GM23338 (cell line): ENCODE measurements at regions not wholly inside any gene's neighbourhood (a gene's known extent, or its start where the extent isn't known, plus 50 kb on each side); places are given as distances from the start of the nearest gene placed in this dataset.

Source experiments
- ATAC-seq: fragments of 200-7000 bp; cut with Tn5 transposase; 3 replicates; pipeline ENCODE4 v1.9.1; 2020
- DNase-seq: peaks from one replicate; pipeline ENCODE4 v3.0.0-alpha.2; 2015; ENCODE audit warnings: low spot score
- H2AFZ ChIP-seq: fragments of 200-600 bp; sonication (generic); 2 replicates; pipeline ENCODE4 v1.8.0; 2016; ENCODE audit warnings: antibody characterized with exemption, mild to moderate bottlenecking, moderate library complexity
- H3F3A ChIP-seq: fragments of 200-600 bp; sonication (generic); replicated peaks from 2 replicates; pipeline ENCODE4 v1.8.0; 2017; ENCODE audit warnings: antibody characterized with exemption, mixed run types, low read depth
- H3K27ac ChIP-seq: fragments of 200-600 bp; sonication (generic); 2 replicates; pipeline ENCODE4 v1.6.1; 2016; ENCODE audit warnings: low read depth
- H3K27me3 ChIP-seq: fragments of 200-600 bp; sonication (generic); 2 replicates; pipeline ENCODE4 v1.8.0; 2016; ENCODE audit warnings: mild to moderate bottlenecking, mixed run types, moderate library complexity; ENCODE audit not compliant: insufficient read depth
- H3K36me3 ChIP-seq: fragments of 200-600 bp; sonication (generic); 2 replicates; pipeline ENCODE4 v1.8.0; 2016; ENCODE audit warnings: mild to moderate bottlenecking; ENCODE audit not compliant: insufficient read depth
- H3K4me1 ChIP-seq: fragments of 200-600 bp; sonication (generic); 2 replicates; pipeline ENCODE4 v1.8.0; 2016; ENCODE audit warnings: mild to moderate bottlenecking, moderate library complexity; ENCODE audit not compliant: insufficient read depth
- H3K4me2 ChIP-seq: fragments of 200-600 bp; sonication (generic); 2 replicates; pipeline ENCODE4 v1.7.1; 2017; ENCODE audit warnings: mixed run types
- H3K4me3 ChIP-seq: fragments of 200-600 bp; sonication (generic); 2 replicates; pipeline ENCODE4 v1.6.1; 2016; ENCODE audit warnings: mixed run types
- H3K79me2 ChIP-seq: fragments of 200-600 bp; sonication (generic); replicated peaks from 2 replicates; pipeline ENCODE4 v1.8.0; 2017; ENCODE audit warnings: mild to moderate bottlenecking; ENCODE audit not compliant: insufficient read depth
- H3K9me2 ChIP-seq: fragments of 200-600 bp; sonication (generic); 2 replicates; pipeline ENCODE4 v1.8.0; 2017; ENCODE audit not compliant: insufficient read depth
- H4K20me1 ChIP-seq: fragments of 200-600 bp; sonication (generic); replicated peaks from 2 replicates; pipeline ENCODE4 v1.8.0; 2017; ENCODE audit warnings: mild to moderate bottlenecking; ENCODE audit not compliant: insufficient read depth
- H3K27ac Mint-ChIP-seq: 2 replicates; pipeline ENCODE4 v1.8.0; 2020; ENCODE audit warnings: inconsistent platforms, mild to moderate bottlenecking, moderate library complexity, mixed read lengths
- H3K27me3 Mint-ChIP-seq: 3 replicates; pipeline ENCODE4 v1.8.0; 2022; ENCODE audit warnings: low read depth, mild to moderate bottlenecking, moderate library complexity, mixed read lengths, inconsistent platforms; ENCODE audit not compliant: insufficient read depth, poor library complexity
- H3K36me3 Mint-ChIP-seq: 3 replicates; pipeline ENCODE4 v1.8.0; 2021; ENCODE audit warnings: low read depth, mild to moderate bottlenecking, inconsistent platforms, moderate library complexity, mixed read lengths
- H3K4me1 Mint-ChIP-seq: 3 replicates; pipeline ENCODE4 v1.8.0; 2020; ENCODE audit warnings: mild to moderate bottlenecking, inconsistent platforms, mixed read lengths
- H3K4me3 Mint-ChIP-seq: 3 replicates; pipeline ENCODE4 v1.8.0; 2021; ENCODE audit warnings: moderate library complexity, mild to moderate bottlenecking, inconsistent platforms, mixed read lengths
- H3K9me3 Mint-ChIP-seq: 3 replicates; pipeline ENCODE4 v1.8.0; 2020; ENCODE audit warnings: moderate library complexity, mild to moderate bottlenecking, inconsistent platforms, mixed read lengths
- CREB1 ChIP-seq: fragments of 250-450 bp; sonication (Bioruptor Pico); IDR thresholded peaks from 2 replicates; pipeline ENCODE4 v1.5.0; 2020; ENCODE audit warnings: low read depth, mild to moderate bottlenecking, moderate library complexity
- EZH2 ChIP-seq: fragments of 200-600 bp; sonication (generic); IDR thresholded peaks from one replicate; pipeline ENCODE4 v1.8.0; 2017; ENCODE audit warnings: antibody characterized with exemption, mild to moderate bottlenecking, low read depth; ENCODE audit not compliant: unreplicated experiment
- EZH2phosphoT487 ChIP-seq: fragments of 200-600 bp; sonication (generic); IDR thresholded peaks from one replicate; pipeline ENCODE4 v1.8.1; 2018; ENCODE audit warnings: antibody characterized with exemption; ENCODE audit not compliant: unreplicated experiment
- JUNB ChIP-seq: IDR thresholded peaks from one replicate; pipeline ENCODE4 v1.6.1; 2016; ENCODE audit warnings: antibody characterized with exemption; ENCODE audit not compliant: unreplicated experiment
- TF ChIP-seq, protein P1 (sequence below), 2 experiments: fragments of 200-600 bp in 1 of 2; sonication (generic) in 1 of 2; conservative IDR thresholded peaks; 2 replicates each; pipeline versions ENCODE4 v1.5.1 to v1.6.1; 2016 to 2017; ENCODE audit warnings: antibody characterized with exemption in 2 of 2, low read depth in 2 of 2, mild to moderate bottlenecking in 2 of 2, moderate library complexity in 1 of 2
- TF ChIP-seq, protein P2 (sequence below): IDR thresholded peaks from 2 replicates; pipeline ENCODE4 v1.6.1; 2016; ENCODE audit warnings: antibody characterized with exemption
- TF ChIP-seq, protein P3 (sequence below): fragments of 250-450 bp; sonication (Bioruptor Pico); IDR thresholded peaks from 2 replicates; pipeline ENCODE4 v1.5.0; 2020; ENCODE audit warnings: mild to moderate bottlenecking, moderate library complexity

DNA sequence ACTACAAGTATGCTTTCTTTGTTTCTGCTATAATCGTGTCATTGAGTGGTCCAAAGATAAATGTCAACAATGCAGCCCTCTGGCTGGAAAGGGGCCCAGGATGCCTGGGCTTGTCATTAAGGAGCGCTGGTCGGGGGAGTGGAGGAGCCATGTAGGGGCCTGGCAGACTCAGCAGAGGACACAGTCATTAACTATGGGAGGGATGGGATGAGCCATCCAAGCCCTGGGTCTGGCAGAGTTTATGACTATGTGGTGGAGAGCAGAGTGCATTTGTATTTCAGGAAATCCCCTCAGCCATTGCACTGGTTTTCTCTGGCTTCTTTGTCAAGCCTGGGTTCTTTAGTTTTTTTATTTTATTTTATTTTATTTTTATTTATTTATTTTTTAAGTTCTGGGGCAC lies 243.1 kb downstream of the C12orf75 start:
- no peak overlapping the region for H3K4me3 Mint-ChIP-seq
- no peaks in the 10 kb centered on the region for H3K79me2 ChIP-seq
- no peaks in the 10 kb centered on the region for H3K36me3 ChIP-seq
- peaks cover 9% of the 10 kb centered on the region; the same call in 1 of the 2 replicates for H3K9me2 ChIP-seq
- no peaks in the 10 kb centered on the region; the same call in 2 of the 3 replicates for H3K4me1 Mint-ChIP-seq
- no peak overlapping the region for H3K27ac ChIP-seq
- no peaks in the 10 kb centered on the region for H4K20me1 ChIP-seq
- no peak for ATAC-seq
- H3F3A ChIP-seq, result no peaks in the 10 kb centered on the region
- H3K27me3 Mint-ChIP-seq, result peaks cover 2% of the 10 kb centered on the region
- TF ChIP-seq, protein P1, sequence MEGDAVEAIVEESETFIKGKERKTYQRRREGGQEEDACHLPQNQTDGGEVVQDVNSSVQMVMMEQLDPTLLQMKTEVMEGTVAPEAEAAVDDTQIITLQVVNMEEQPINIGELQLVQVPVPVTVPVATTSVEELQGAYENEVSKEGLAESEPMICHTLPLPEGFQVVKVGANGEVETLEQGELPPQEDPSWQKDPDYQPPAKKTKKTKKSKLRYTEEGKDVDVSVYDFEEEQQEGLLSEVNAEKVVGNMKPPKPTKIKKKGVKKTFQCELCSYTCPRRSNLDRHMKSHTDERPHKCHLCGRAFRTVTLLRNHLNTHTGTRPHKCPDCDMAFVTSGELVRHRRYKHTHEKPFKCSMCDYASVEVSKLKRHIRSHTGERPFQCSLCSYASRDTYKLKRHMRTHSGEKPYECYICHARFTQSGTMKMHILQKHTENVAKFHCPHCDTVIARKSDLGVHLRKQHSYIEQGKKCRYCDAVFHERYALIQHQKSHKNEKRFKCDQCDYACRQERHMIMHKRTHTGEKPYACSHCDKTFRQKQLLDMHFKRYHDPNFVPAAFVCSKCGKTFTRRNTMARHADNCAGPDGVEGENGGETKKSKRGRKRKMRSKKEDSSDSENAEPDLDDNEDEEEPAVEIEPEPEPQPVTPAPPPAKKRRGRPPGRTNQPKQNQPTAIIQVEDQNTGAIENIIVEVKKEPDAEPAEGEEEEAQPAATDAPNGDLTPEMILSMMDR (conservative IDR thresholded peaks at IDR 0.05; ENCODE audit: low read depth in 2 of 2), result no peak
- H3K27ac Mint-ChIP-seq, result no peak overlapping the region
- H3K27me3 ChIP-seq, result no peaks in the 10 kb centered on the region
- H2AFZ ChIP-seq, result no peak overlapping the region
- H3K36me3 Mint-ChIP-seq, result no peaks in the 10 kb centered on the region
- no peak overlapping the region for H3K4me3 ChIP-seq
- no peak overlapping the region for H3K4me2 ChIP-seq
- H3K9me3 Mint-ChIP-seq, result no peaks in the 10 kb centered on the region; the same call in 2 of the 3 replicates
- DNase-seq, result no peak
- H3K4me1 ChIP-seq, result no peaks in the 10 kb centered on the region

DNA sequence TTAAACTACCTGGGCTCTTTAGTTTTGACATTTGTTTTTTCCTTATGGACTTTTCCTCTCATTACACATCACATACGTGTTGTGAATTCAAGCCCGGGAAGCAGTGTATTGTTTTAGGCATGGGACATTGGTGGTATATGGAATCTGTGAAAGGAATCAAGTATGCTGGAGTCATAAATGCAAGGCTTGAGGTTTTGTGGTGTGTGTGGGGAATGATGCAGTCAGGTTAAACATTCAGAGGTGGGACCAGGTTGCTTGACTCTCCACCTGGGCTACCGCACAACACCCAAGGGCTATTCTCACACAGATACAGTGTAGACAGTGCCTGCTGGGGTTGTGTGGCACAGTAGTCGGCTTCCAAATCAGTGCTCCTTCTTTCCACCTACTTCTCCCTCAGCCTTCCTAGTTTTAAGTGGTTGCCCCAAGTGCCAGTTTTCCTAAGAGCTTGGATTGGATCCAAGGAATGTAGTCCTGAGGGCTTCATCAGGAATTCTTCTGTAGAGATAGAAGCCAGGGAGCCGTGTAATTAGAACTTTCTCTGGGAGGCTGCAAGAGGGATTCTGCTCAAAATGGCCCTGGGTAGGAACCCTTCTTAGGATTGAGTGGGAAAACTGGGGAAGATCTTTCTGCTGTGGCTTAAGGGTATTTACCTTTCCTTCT lies 243.7 kb downstream of the C12orf75 start:
- H3K36me3 ChIP-seq, result no peaks in the 10 kb centered on the region
- H3K27ac Mint-ChIP-seq, result no peak overlapping the region
- H3K27me3 Mint-ChIP-seq, result peaks cover 2% of the 10 kb centered on the region

More for the DNA sequence above, 243.7 kb downstream of the C12orf75 start:
- no peak for TF ChIP-seq CREB1 (CRISPR knock-in tag)
- TF ChIP-seq, protein P1 (conservative IDR thresholded peaks at IDR 0.05; ENCODE audit: low read depth in 2 of 2), result no peak
- TF ChIP-seq EZH2, result no peak
- TF ChIP-seq, protein P2, sequence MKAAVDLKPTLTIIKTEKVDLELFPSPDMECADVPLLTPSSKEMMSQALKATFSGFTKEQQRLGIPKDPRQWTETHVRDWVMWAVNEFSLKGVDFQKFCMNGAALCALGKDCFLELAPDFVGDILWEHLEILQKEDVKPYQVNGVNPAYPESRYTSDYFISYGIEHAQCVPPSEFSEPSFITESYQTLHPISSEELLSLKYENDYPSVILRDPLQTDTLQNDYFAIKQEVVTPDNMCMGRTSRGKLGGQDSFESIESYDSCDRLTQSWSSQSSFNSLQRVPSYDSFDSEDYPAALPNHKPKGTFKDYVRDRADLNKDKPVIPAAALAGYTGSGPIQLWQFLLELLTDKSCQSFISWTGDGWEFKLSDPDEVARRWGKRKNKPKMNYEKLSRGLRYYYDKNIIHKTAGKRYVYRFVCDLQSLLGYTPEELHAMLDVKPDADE, result no peak
- no peak for TF ChIP-seq JUNB
- TF ChIP-seq, protein P3, sequence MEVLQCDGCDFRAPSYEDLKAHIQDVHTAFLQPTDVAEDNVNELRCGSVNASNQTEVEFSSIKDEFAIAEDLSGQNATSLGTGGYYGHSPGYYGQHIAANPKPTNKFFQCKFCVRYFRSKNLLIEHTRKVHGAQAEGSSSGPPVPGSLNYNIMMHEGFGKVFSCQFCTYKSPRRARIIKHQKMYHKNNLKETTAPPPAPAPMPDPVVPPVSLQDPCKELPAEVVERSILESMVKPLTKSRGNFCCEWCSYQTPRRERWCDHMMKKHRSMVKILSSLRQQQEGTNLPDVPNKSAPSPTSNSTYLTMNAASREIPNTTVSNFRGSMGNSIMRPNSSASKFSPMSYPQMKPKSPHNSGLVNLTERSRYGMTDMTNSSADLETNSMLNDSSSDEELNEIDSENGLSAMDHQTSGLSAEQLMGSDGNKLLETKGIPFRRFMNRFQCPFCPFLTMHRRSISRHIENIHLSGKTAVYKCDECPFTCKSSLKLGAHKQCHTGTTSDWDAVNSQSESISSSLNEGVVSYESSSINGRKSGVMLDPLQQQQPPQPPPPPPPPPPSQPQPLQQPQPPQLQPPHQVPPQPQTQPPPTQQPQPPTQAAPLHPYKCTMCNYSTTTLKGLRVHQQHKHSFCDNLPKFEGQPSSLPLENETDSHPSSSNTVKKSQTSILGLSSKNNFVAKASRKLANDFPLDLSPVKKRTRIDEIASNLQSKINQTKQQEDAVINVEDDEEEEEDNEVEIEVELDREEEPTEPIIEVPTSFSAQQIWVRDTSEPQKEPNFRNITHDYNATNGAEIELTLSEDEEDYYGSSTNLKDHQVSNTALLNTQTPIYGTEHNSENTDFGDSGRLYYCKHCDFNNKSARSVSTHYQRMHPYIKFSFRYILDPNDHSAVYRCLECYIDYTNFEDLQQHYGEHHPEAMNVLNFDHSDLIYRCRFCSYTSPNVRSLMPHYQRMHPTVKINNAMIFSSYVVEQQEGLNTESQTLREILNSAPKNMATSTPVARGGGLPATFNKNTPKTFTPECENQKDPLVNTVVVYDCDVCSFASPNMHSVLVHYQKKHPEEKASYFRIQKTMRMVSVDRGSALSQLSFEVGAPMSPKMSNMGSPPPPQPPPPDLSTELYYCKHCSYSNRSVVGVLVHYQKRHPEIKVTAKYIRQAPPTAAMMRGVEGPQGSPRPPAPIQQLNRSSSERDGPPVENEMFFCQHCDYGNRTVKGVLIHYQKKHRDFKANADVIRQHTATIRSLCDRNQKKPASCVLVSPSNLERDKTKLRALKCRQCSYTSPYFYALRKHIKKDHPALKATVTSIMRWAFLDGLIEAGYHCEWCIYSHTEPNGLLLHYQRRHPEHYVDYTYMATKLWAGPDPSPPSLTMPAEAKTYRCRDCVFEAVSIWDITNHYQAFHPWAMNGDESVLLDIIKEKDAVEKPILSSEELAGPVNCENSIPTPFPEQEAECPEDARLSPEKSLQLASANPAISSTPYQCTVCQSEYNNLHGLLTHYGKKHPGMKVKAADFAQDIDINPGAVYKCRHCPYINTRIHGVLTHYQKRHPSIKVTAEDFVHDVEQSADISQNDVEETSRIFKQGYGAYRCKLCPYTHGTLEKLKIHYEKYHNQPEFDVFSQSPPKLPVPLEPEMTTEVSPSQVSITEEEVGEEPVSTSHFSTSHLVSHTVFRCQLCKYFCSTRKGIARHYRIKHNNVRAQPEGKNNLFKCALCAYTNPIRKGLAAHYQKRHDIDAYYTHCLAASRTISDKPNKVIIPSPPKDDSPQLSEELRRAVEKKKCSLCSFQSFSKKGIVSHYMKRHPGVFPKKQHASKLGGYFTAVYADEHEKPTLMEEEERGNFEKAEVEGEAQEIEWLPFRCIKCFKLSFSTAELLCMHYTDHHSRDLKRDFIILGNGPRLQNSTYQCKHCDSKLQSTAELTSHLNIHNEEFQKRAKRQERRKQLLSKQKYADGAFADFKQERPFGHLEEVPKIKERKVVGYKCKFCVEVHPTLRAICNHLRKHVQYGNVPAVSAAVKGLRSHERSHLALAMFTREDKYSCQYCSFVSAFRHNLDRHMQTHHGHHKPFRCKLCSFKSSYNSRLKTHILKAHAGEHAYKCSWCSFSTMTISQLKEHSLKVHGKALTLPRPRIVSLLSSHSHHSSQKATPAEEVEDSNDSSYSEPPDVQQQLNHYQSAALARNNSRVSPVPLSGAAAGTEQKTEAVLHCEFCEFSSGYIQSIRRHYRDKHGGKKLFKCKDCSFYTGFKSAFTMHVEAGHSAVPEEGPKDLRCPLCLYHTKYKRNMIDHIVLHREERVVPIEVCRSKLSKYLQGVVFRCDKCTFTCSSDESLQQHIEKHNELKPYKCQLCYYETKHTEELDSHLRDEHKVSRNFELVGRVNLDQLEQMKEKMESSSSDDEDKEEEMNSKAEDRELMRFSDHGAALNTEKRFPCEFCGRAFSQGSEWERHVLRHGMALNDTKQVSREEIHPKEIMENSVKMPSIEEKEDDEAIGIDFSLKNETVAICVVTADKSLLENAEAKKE (CRISPR knock-in tag), result no peak
- TF ChIP-seq EZH2phosphoT487, result no peak
- H2AFZ ChIP-seq, result no peak overlapping the region
- H3K79me2 ChIP-seq, result no peaks in the 10 kb centered on the region
- no peak overlapping the region for H3K27ac ChIP-seq
- H3K9me2 ChIP-seq, result peaks cover 9% of the 10 kb centered on the region; the same call in 1 of the 2 replicates
- no peaks in the 10 kb centered on the region for H3F3A ChIP-seq
- no peaks in the 10 kb centered on the region; the same call in 2 of the 3 replicates for H3K4me1 Mint-ChIP-seq
- H3K4me3 ChIP-seq, result no peak overlapping the region
- DNase-seq (no peak), ATAC-seq (no peak)
- no peaks in the 10 kb centered on the region for H4K20me1 ChIP-seq
- H3K4me2 ChIP-seq, result no peak overlapping the region
- no peaks in the 10 kb centered on the region for H3K4me1 ChIP-seq
- no peaks in the 10 kb centered on the region; the same call in 2 of the 3 replicates for H3K9me3 Mint-ChIP-seq
- no peaks in the 10 kb centered on the region for H3K27me3 ChIP-seq
- H3K36me3 Mint-ChIP-seq, result no peaks in the 10 kb centered on the region
- no peak overlapping the region for H3K4me3 Mint-ChIP-seq
